Uterus (tissue), 2 donors: ENCODE measurements at regions not wholly inside any gene's neighbourhood (a gene's known extent, or its start where the extent isn't known, plus 50 kb on each side); places are given as distances from the start of the nearest gene placed in this dataset.

Source experiments
- CTCF ChIP-seq, 4 experiments: fragments of 200-600 bp in 2 of 4; fragments of 450-650 bp in 2 of 4; sonication (generic) in 2 of 4; IDR thresholded peaks; one replicate each; pipeline ENCODE4 v1.5.1; 2016 to 2019; ENCODE audit warnings: antibody characterized with exemption in 4 of 4, mild to moderate bottlenecking in 2 of 4, moderate library complexity in 1 of 4
- POLR2A ChIP-seq, 2 donors: fragments of 450-650 bp; IDR thresholded peaks; one replicate each; pipeline ENCODE4 v1.6.1; 2016; ENCODE audit warnings: antibody characterized with exemption in 2 of 2, mild to moderate bottlenecking in 1 of 2, moderate library complexity in 1 of 2

GRCh38 chrX:126994032-126994600 is 174.6 kb downstream of the PRR32 start:
- TF ChIP-seq CTCF (IDR thresholded peaks at IDR 0.05), result no peak
- no peak for TF ChIP-seq POLR2A (IDR thresholded peaks at IDR 0.05)
